GM18858 (cell line): ENCODE measurements at regions not wholly inside any gene's neighbourhood (a gene's known extent, or its start where the extent isn't known, plus 50 kb on each side); places are given as distances from the start of the nearest gene placed in this dataset.

Source experiments
- ATAC-seq: cut with Tn5 transposase; IDR thresholded peaks from one replicate; pipeline ENCODE4 v1.9.1; 2021; ENCODE audit not compliant: unreplicated experiment

- ATAC-seq = no peak
Measured at GRCh38 chr7:130926001-130926691, 192.1 kb upstream of the KLF14 start.

GRCh38 chr7:130927062-130927461 lies 193.1 kb upstream of the KLF14 start:
- ATAC-seq = no peak

- ATAC-seq = no peak
Measured at GRCh38 chr7:130927564-130927963, 193.6 kb upstream of the KLF14 start.

DNA sequence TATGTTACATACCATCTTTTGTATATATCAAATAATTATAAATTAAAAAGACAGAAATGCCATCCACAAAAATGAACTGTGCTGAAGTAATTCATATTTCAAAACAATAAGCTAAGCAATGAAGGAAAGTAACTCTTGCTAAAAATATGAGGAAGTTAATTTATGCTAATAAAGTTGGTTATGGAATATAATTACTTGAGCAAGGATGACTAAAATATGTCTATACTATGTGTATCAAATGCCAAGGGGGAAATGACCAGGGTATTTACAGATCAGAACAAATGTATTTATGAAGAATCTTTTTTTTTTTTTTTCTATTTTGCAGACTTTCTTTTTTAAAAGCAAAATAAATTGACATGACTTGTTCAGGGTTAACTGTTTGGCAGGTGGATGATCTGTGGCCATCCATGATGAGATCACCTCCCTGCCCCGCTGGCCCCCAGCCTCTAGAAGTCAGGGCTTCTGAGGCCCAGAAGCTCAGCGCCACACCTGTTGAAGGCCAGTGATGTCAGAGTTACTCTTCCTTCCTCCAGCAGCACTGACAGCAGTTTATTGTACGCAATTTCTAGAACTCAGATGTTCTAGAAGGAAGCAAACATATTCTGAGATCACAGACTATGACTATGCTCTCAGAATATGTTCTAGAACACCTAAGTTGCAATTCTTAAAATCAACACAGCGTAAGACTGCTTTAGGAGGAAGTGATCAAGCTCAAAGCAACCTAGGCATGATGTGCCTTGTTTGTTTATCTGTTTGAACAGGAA lies 196.1 kb upstream of the KLF14 start:
- no peak for ATAC-seq

DNA sequence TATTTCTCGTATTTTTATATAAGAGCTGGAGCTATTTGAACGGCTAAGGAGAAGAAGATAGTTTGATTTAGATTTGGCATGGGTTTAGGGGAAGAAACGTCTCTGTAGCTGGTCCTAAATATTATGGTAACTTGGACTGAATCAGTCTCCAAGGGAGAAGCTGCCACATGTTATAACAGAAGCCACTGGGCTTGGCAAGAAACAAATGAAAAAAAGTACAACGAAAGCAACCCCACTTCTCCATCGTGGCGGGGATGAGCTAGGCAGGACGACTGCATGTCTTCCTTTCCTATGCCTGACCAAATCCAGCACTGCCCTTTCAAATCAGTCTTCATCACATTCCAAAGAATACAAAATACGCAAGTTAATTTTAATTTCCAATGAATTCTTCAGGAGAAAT lies 196.7 kb upstream of the KLF14 start:
- no peak for ATAC-seq

DNA sequence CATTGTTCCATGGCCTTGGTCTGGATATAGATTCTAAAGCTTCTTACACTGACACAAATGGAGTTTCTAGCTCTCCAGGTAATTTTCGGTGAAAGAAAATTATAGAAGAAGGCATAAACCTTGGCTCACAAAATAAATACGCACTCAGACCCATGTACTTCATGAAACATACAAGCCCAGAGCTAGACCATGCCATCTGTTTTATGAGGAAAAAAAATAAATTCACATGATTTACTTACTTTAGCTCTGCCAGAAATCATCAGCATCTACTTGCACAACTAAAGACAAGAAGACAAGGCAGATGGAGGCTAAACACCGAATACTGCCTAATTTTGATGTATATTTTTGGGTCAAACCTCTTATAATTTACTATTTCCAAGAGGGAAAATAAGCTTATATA lies 197.4 kb upstream of the KLF14 start:
- no peak for ATAC-seq

DNA sequence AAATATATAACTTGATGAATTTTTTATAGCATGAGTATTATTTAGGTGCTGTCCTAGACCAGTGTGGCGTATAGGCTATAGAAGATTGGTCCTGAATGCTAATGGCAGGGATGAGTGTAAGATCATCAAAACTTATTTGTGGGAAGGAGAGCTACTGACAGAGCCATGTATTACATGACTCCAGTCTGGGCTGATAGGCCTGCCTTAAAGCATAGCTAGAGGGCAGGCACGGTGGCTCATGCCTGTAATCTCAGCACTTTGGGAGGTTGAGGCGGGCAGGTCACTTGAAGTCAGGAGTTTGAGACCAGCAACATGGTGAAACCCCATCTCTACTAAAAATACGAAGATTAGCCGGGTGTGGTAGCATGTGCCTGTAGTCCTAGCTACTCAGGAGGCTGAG lies 198.1 kb upstream of the KLF14 start:
- no peak for ATAC-seq

DNA sequence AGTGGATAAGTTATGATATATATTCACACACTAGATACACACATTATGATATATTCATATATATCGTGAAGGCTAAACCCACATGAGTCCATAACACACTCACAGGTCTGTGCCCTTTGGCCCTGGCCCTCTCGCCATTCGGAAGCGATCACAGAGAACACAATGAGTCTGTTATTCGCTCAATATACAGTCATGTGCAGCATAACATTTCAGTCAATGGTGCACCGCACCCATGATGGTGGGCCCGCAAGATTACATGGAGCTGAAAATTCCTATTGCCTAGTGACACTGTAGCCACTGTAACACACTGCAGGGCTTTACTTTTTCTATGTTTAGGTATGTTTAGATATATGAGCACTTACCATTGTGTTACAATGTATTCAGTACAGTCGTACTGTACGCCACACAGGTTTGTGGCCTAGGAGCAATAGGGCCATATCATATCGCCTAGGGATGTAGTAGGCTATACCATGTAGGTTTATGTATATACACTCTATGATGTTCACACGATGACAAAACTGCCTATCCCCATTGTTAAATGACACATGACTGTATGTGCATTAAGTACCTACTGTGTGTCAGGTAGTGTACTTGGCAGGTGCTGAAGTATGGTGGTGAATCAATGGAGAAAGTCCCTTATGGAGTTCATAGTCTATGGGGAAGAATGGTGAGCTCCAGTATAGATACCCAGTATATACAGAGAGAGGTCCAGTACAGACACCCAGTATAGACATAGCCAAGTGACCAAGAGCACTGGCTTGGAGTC lies 198.8 kb upstream of the KLF14 start:
- no peak for ATAC-seq

- no peak for ATAC-seq
Measured at GRCh38 chr7:130933919-130934318, 199.9 kb upstream of the KLF14 start.

GRCh38 chr7:130935564-130936157 lies 201.7 kb upstream of the KLF14 start:
- ATAC-seq = no peak

DNA sequence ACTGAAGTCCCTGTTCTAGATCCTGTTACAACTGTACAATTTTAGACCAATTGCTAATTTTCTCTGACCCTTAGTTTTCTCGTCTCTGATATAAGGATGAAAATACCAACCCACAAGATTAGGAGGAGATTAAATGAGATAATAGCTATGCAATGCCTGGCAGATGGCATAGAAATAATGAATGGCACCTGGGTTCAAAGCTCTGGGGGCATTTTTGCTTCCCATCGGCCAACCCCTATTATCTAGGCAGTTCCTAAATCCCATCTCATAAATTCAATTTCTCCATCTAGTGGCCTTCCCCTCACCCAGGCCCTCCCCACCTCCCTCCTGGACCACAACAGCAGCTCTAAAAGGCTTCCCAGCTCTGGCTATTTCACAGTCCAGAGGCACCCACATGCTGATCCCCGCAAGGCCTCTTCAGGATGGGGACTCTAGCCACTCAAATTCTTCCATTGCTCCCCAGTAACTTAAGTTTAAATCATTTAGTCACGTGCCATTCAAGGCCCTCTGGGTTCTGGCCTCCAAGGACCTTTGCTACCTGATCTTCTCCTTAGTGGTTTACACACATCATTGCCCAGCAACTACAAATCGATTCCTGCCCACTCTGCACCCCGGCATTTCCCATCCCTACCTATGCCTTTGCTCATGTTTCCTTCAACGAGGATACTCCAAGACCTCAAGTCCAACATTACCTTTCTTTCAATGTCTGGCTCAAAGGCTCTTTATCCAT lies 202.4 kb upstream of the KLF14 start:
- ATAC-seq = no peak

DNA sequence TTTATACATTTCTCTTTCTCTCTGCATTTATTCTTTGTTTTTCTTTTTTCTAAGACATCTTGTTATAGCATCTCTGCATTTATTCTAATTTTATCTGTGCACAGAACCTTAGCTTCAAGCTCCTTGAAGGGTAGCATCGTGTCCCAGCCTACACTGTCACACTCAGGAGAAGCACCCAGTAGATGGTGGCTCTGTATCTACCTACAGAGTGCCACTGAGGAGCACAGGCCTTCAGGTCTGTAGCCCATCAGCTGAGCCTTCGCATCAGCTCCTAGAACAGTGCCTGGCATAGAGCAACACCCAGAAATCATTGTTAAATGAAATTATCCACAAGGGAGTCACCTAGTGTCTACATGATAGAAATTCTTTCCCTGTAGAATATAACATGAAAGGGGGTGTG lies 203.0 kb upstream of the KLF14 start:
- ATAC-seq = no peak

- no peak for ATAC-seq
Measured at GRCh38 chr7:130937830-130938229, 203.8 kb upstream of the KLF14 start.

DNA sequence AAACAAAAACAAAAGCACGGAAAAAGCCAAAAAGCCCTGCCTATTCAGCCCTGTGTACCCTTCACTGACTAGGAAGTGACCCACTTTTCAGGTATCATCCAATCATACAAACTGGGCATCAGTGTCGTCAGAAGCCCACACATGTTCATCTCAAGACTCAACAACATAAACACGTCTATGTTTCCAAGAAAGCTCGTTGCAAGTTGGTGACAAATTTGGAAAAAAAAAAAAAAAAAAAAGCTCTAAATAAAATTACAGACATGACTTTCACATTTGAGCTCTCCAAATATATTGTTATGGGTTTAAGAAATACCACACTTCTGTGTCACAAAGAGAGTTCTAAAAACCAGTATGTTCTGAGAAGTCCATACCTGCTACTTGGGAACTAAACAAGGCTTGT lies 204.7 kb upstream of the KLF14 start:
- no peak for ATAC-seq

DNA sequence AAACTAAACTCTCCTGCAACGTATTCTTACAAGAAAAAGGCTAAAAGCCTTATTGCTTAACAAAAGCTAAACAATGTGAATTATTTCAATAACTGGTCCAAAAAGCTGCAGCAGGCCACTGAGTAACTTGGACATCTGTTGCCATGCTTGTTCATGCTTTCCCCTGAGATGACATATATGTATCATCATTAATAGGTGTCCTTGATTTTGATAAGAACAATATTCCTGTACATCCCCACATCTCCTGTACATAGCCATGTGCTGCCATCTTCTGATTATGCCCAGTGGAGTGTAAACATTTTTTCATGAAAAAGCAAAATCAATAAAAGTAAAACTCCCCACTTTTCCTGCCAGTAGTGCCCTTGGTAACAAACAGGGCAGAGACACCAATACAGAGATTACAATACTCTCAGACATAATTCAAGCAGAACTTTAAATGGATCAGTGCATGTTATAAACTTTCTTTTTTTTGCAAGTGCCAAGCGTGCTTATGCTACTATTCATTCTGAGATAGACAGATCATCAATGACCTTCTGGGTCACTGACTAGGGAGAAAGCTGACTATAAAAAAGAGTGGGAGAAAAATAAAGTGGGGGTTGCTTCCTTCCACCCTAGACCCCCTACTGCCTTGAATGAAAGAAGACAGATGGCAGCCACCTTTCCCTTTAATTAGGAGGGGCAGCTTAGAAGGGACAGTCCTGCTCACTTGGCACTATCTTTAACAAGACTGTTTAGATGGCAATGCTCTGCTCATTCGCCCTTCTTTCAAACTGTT lies 205.5 kb upstream of the KLF14 start:
- ATAC-seq = no peak

DNA sequence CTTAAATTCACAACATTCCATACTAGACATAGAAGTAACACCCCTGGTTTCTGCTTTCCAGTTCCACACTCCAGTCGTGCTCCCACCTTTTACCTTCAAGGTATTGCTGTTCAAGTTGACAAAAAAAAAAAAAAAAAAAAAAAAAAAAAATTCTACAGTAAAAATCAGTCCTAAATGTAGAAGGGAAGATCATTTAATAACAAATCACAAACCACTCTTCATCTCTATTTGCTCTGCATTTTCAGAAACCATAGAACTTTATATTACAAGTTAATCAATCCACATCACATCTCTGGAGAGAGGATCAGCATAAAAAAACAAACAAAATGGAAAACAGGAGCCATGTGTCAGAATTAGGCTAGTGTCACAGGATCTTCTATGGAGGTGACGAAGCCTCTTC lies 206.3 kb upstream of the KLF14 start:
- ATAC-seq = no peak

DNA sequence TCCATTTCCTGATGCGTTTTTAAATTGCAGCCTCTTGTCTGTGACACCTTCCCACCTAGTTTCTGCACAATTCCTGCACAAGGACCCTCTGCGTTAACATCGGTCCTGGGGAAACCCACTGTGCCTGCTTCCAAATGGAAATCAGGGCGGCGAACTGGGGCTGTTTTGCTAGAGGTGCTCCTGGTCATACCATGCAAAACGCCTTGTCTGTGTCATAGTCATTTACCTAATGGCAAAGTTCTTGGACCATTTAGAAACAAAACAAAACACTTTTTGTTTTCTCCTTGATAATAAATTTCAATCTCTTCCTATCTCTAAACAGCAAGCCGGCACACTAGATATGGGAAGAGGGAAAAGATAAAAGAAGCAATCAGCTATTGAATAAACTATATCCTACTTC lies 206.9 kb upstream of the KLF14 start:
- no peak for ATAC-seq

GRCh38 chr7:130941322-130942210 lies 207.6 kb upstream of the KLF14 start:
- no peak for ATAC-seq
